CD4-positive, alpha-beta T cell treated with Interleukin-4 for 1 hour (primary cell): ENCODE measurements at regions not wholly inside any gene's neighbourhood (a gene's known extent, or its start where the extent isn't known, plus 50 kb on each side); places are given as distances from the start of the nearest gene placed in this dataset.
"Not testable (repeated sequence)": the region's sequence is repeated elsewhere in the genome, so short reads cannot be mapped to it uniquely, and the experiment has no call there.

Experiments
- DNase-seq, 2 donors: peaks; one replicate each; pipeline ENCODE4 v3.0.0-alpha.2; 2020 to 2022

GRCh38 chr6:140269591-140270165, 895.2 kb upstream of the CITED2 start:
- DNase-seq = no peak

- no peak for DNase-seq
Observed at GRCh38 chr6:140264431-140264830, 890.0 kb upstream of the CITED2 start.

- DNase-seq = not testable (repeated sequence)
Observed at GRCh38 chr6:140258302-140258701, 883.9 kb upstream of the CITED2 start.

- no peak for DNase-seq
Observed at GRCh38 chr6:140256248-140256647, 881.8 kb upstream of the CITED2 start.

- DNase-seq = no peak
Observed at GRCh38 chr6:140253096-140253495, 878.6 kb upstream of the CITED2 start.

GRCh38 chr6:140252099-140252498, 877.7 kb upstream of the CITED2 start:
- DNase-seq = no peak

GRCh38 chr6:140245296-140246040, 871.0 kb upstream of the CITED2 start:
- DNase-seq = no peak

- DNase-seq = no peak
Observed at GRCh38 chr6:140237251-140237650, 862.8 kb upstream of the CITED2 start.

GRCh38 chr6:140236732-140237131, 862.3 kb upstream of the CITED2 start:
- DNase-seq = no peak

- DNase-seq = no peak
Observed at GRCh38 chr6:140230282-140230681, 855.8 kb upstream of the CITED2 start.

- DNase-seq = no peak
Observed at GRCh38 chr6:140228491-140228890, 854.0 kb upstream of the CITED2 start.

GRCh38 chr6:140226637-140227036, 852.2 kb upstream of the CITED2 start:
- no peak for DNase-seq

- DNase-seq = no peak
Observed at GRCh38 chr6:140225701-140226436, 851.4 kb upstream of the CITED2 start.

GRCh38 chr6:140217283-140217682, 842.8 kb upstream of the CITED2 start:
- no peak for DNase-seq

GRCh38 chr6:140209775-140210174, 835.3 kb upstream of the CITED2 start:
- no peak for DNase-seq

GRCh38 chr6:140208286-140208685, 833.8 kb upstream of the CITED2 start:
- no peak for DNase-seq

- no peak for DNase-seq
Observed at GRCh38 chr6:140205795-140206593, 831.5 kb upstream of the CITED2 start.

- DNase-seq = no peak
Observed at GRCh38 chr6:140204154-140204553, 829.7 kb upstream of the CITED2 start.

GRCh38 chr6:140203661-140204147, 829.3 kb upstream of the CITED2 start:
- DNase-seq = no peak

GRCh38 chr6:140202964-140203515, 828.6 kb upstream of the CITED2 start:
- DNase-seq = no peak

GRCh38 chr6:140201787-140202458, 827.5 kb upstream of the CITED2 start:
- no peak for DNase-seq

GRCh38 chr6:140193269-140193668, 818.8 kb upstream of the CITED2 start:
- peak in 1 of 2 donors; percentile 3 for DNase-seq
